ENCODE measurements at regions not wholly inside any gene's neighbourhood (a gene's known extent, or its start where the extent isn't known, plus 50 kb on each side); places are given as distances from the start of the nearest gene placed in this dataset.
"Not testable (repeated sequence)": the region's sequence is repeated elsewhere in the genome, so short reads cannot be mapped to it uniquely, and the experiment has no call there.

GRCh38 chr5:6076341-6077239 is 301.8 kb downstream of the MED10 start:
- Mint-ChIP-seq H3K27ac (no peak overlapping the region), H3K36me3 (no peaks in the 10 kb centered on the region), H3K9me3 (peaks cover 3% of the 10 kb centered on the region), H3K4me3 (no peak overlapping the region), H3K27me3 (ENCODE audit: low read depth) (peaks cover 32% of the 10 kb centered on the region), H3K4me1 (no peaks in the 10 kb centered on the region)
- TF ChIP-seq CTCF (IDR thresholded peaks at IDR 0.05; ENCODE audit: unreplicated experiment) = no peak
- no peak for DNase-seq (ENCODE audit: low spot score in 2 of 2, unreplicated experiment in 2 of 2)

- H3K4me1 Mint-ChIP-seq; H3K36me3 Mint-ChIP-seq; H3K9me3 Mint-ChIP-seq; DNase-seq (ENCODE audit: low spot score in 2 of 2, unreplicated experiment in 2 of 2); H3K4me3 Mint-ChIP-seq; H3K27ac Mint-ChIP-seq: not testable (repeated sequence)
- peaks cover 19% of the 10 kb centered on the region for H3K27me3 Mint-ChIP-seq (ENCODE audit: low read depth)
These were observed 305.9 kb downstream of the MED10 start for GRCh38 chr5:6072488-6072887.

- Mint-ChIP-seq H3K9me3 (peaks cover 10% of the 10 kb centered on the region), H3K27me3 (ENCODE audit: low read depth) (peaks cover 7% of the 10 kb centered on the region), H3K36me3 (no peaks in the 10 kb centered on the region), H3K4me3 (no peak overlapping the region), H3K4me1 (no peaks in the 10 kb centered on the region), H3K27ac (no peak overlapping the region)
- no peak for TF ChIP-seq CTCF (IDR thresholded peaks at IDR 0.05; ENCODE audit: unreplicated experiment)
- no peak for DNase-seq (ENCODE audit: low spot score in 2 of 2, unreplicated experiment in 2 of 2)
These were observed 308.7 kb downstream of the MED10 start for GRCh38 chr5:6069496-6070185.

GRCh38 chr5:6066016-6066415 is 312.3 kb downstream of the MED10 start:
- TF ChIP-seq CTCF (IDR thresholded peaks at IDR 0.05; ENCODE audit: unreplicated experiment) = no peak

GRCh38 chr5:6059137-6059800 is 319.1 kb downstream of the MED10 start:
- H3K4me1 Mint-ChIP-seq = no peaks in the 10 kb centered on the region

More at GRCh38 chr5:6066016-6066415, 312.3 kb downstream of the MED10 start:
- no peak overlapping the region for H3K4me3 Mint-ChIP-seq
- H3K27me3 Mint-ChIP-seq (ENCODE audit: low read depth) = peaks cover 12% of the 10 kb centered on the region
- DNase-seq (ENCODE audit: low spot score in 2 of 2, unreplicated experiment in 2 of 2) = no peak
- no peak overlapping the region for H3K27ac Mint-ChIP-seq
- H3K9me3 Mint-ChIP-seq = peaks cover 11% of the 10 kb centered on the region
- H3K36me3 Mint-ChIP-seq = no peaks in the 10 kb centered on the region
- no peaks in the 10 kb centered on the region for H3K4me1 Mint-ChIP-seq

More at GRCh38 chr5:6059137-6059800, 319.1 kb downstream of the MED10 start:
- peaks cover 5% of the 10 kb centered on the region for H3K9me3 Mint-ChIP-seq
- peaks cover 13% of the 10 kb centered on the region for H3K27me3 Mint-ChIP-seq (ENCODE audit: low read depth)
- H3K36me3 Mint-ChIP-seq = no peaks in the 10 kb centered on the region
- H3K4me3 Mint-ChIP-seq = no peak overlapping the region
- TF ChIP-seq CTCF (IDR thresholded peaks at IDR 0.05; ENCODE audit: unreplicated experiment) = no peak
- DNase-seq (ENCODE audit: low spot score in 2 of 2, unreplicated experiment in 2 of 2) = no peak
- no peak overlapping the region for H3K27ac Mint-ChIP-seq

Measured in mesothelial cell of epicardium (in vitro differentiated cells).